ENCODE measurements at regions not wholly inside any gene's neighbourhood (a gene's known extent, or its start where the extent isn't known, plus 50 kb on each side); places are given as distances from the start of the nearest gene placed in this dataset.

- TF ChIP-seq BCLAF1 (IDR thresholded peaks at IDR 0.05): no peak
- TF ChIP-seq ZNF552 (CRISPR knock-in tag; IDR thresholded peaks at IDR 0.05; ENCODE audit: borderline replicate concordance): no peak
- TF ChIP-seq ZBTB21 (CRISPR knock-in tag; IDR thresholded peaks at IDR 0.05): no peak
- no peak for TF ChIP-seq GTF2F1 (IDR thresholded peaks at IDR 0.05; ENCODE audit: low read length)
- TF ChIP-seq ZNF547 (CRISPR knock-in tag; IDR thresholded peaks at IDR 0.05): no peak
Measured at GRCh38 chr12:105850103-105850968, 288.4 kb downstream of the NUAK1 start (continued).

- FAIRE-seq (no peak), ATAC-seq (no peak), DNase-seq (ENCODE audit: low spot score) (no peak)
- 59% methylated on average over 7 of the region's 7 CpGs for WGBS (ENCODE audit: low lambda C conversion rate)
- TF ChIP-seq CBX2 (IDR thresholded peaks at IDR 0.05; ENCODE audit: low read depth, low read length) (no peak), CBX2 (CRISPR knock-in tag; IDR thresholded peaks at IDR 0.05; ENCODE audit: low read depth) (no peak), STAT5B (CRISPR knock-in tag; IDR thresholded peaks at IDR 0.05) (no peak), ZBTB37 (CRISPR knock-in tag; IDR thresholded peaks at IDR 0.05) (no peak), HNF1B (CRISPR knock-in tag; IDR thresholded peaks at IDR 0.05) (no peak)
- H3K36me3 ChIP-seq (replicated peaks in 1 of 2; ENCODE audit: control insufficient read depth in 1 of 2, insufficient read depth in 2 of 2, low read length in 2 of 2): no peaks in the 10 kb centered on the region
- BruUV-seq (replicated peaks): no TSS peak
- H3K27ac ChIP-seq (ENCODE audit: extremely low read length, insufficient read depth, low read length): no peak overlapping the region
- no peak overlapping the region for H3K4me3 ChIP-seq (replicated peaks in 1 of 3; ENCODE audit: insufficient read depth in 1 of 3, low read depth in 2 of 3, low read length in 3 of 3)
- ChIA-PET POLR2A (no interaction called here), CTCF (ENCODE audit: low intra/inter-chr PET ratio, low total read pairs) (no interaction called here)
- H3K9ac ChIP-seq (ENCODE audit: insufficient read depth, low read depth, low read length): no peak overlapping the region
- H3K4me2 ChIP-seq (ENCODE audit: low read depth, low read length): no peak overlapping the region
- H3K27me3 ChIP-seq (ENCODE audit: control insufficient read depth in 1 of 2, insufficient read depth in 2 of 2, low read length in 2 of 2): no peaks in the 10 kb centered on the region
- H3K9me3 ChIP-seq (ENCODE audit: low read length): no peaks in the 10 kb centered on the region
- intact Hi-C loops (cut with micrococcal nuclease; ENCODE audit: unreplicated experiment) (no loop called here), in situ Hi-C loops (cut with HindIII; ENCODE audit: extremely low pct_ligation_motif_present, low pct_unique_long_range_greater_than_20kb) (no loop called here)
- no peaks in the 10 kb centered on the region for H4K20me1 ChIP-seq (ENCODE audit: insufficient read depth, low read length)
- H2AFZ ChIP-seq (ENCODE audit: low read length): no peak overlapping the region
- no peaks in the 10 kb centered on the region for H3K79me2 ChIP-seq (ENCODE audit: insufficient read depth, low read length)
- H3K4me1 ChIP-seq (ENCODE audit: insufficient read depth, low read length): no peaks in the 10 kb centered on the region
Measured at GRCh38 chr12:105852496-105852895, 286.3 kb downstream of the NUAK1 start.
